Panc1 (cell line): ENCODE measurements at regions not wholly inside any gene's neighbourhood (a gene's known extent, or its start where the extent isn't known, plus 50 kb on each side); places are given as distances from the start of the nearest gene placed in this dataset.

Experiments used
- ATAC-seq: fragments of 200-7000 bp; cut with Tn5 transposase; 2 replicates; pipeline ENCODE4 v1.9.1; 2020; ENCODE audit warnings: mild to moderate bottlenecking, moderate library complexity
- BruUV-seq: library from RNA; stranded (reverse); fragments of 400-500 nt; replicated peaks from 2 replicates; lab custom pipeline; 2021; lab: Mats Ljungman, UMichigan
- CTCF ChIA-PET: fragments of 300-600 bp; sonication (Branson Sonifier 250); formaldehyde crosslinking; loops from one replicate; lab custom pipeline; 2022; ENCODE audit warnings: antibody characterized with exemption; lab: Charles Lee
- POLR2A ChIA-PET: fragments of 300-600 bp; sonication (Branson Sonifier 250); formaldehyde crosslinking; loops from one replicate; lab custom pipeline; 2022; ENCODE audit warnings: antibody characterized with exemption; lab: Charles Lee
- DNase-seq: peaks from one replicate; pipeline ENCODE4 v3.0.0-alpha.2; 2010; ENCODE audit warnings: low read depth, low spot score
- H3K27ac ChIP-seq: 2 replicates; pipeline ENCODE4 v1.5.1; 2011; ENCODE audit warnings: mild to moderate bottlenecking, low read length, inconsistent platforms
- H3K27me3 ChIP-seq: fragments of 200-500 bp; sonication (Bioruptor generic); 2 replicates; pipeline ENCODE4 v1.6.0; 2014; ENCODE audit warnings: low read length, inconsistent platforms; ENCODE audit not compliant: control insufficient read depth, insufficient read depth
- H3K36me3 ChIP-seq: fragments of 200-500 bp; sonication (Bioruptor generic); 2 replicates; pipeline ENCODE4 v1.5.1; 2014; ENCODE audit warnings: inconsistent platforms, mild to moderate bottlenecking, low read length, moderate library complexity; ENCODE audit not compliant: control insufficient read depth, insufficient read depth
- H3K4me1 ChIP-seq: 2 replicates; pipeline ENCODE4 v1.5.1; 2011; ENCODE audit warnings: inconsistent platforms, mild to moderate bottlenecking, low read length, moderate library complexity; ENCODE audit not compliant: control insufficient read depth, insufficient read depth
- H3K4me3 ChIP-seq, 2 experiments: 2 replicates each; pipeline ENCODE4 v1.5.1; 2011 to 2012; ENCODE audit warnings: low read depth in 2 of 2, low read length in 2 of 2, mild to moderate bottlenecking in 2 of 2, inconsistent platforms in 1 of 2, moderate library complexity in 1 of 2
- H3K9me3 ChIP-seq: fragments of 200-500 bp; sonication (Bioruptor generic); 2 replicates; pipeline ENCODE4 v1.5.1; 2014; ENCODE audit warnings: low read depth, mild to moderate bottlenecking, inconsistent platforms, low read length, moderate library complexity; ENCODE audit not compliant: control insufficient read depth, insufficient read depth
- POLR2AphosphoS5 ChIP-seq: IDR thresholded peaks from 2 replicates; pipeline ENCODE4 v1.6.1; 2012; ENCODE audit warnings: mild to moderate bottlenecking, low read depth, low read length, moderate library complexity
- SIN3A ChIP-seq: IDR thresholded peaks from 2 replicates; pipeline ENCODE4 v1.6.1; 2012; ENCODE audit warnings: low read depth, mild to moderate bottlenecking, low read length, moderate library complexity, borderline replicate concordance; ENCODE audit not compliant: insufficient read depth
- TCF7L2 ChIP-seq: IDR thresholded peaks from 2 replicates; pipeline ENCODE4 v1.6.1; 2011; ENCODE audit warnings: mild to moderate bottlenecking, low read depth, low read length, inconsistent platforms
- in situ Hi-C: cut with HindIII; loops from 2 replicates; pipeline ENCODE4 v1.10.0; 2016; ENCODE audit warnings: low sequenced_read_pairs, low pct_unique_long_range_greater_than_20kb
- intact Hi-C: fragments of 100-400 bp; cut with micrococcal nuclease; formaldehyde crosslinking; loops from one replicate; pipeline ENCODE4 v1.10.0; 2022; ENCODE audit not compliant: unreplicated experiment
- TF ChIP-seq, protein P1 (sequence below): fragments of 450-650 bp; IDR thresholded peaks from 2 replicates; pipeline ENCODE4 v1.5.1; 2017; ENCODE audit warnings: mild to moderate bottlenecking
- TF ChIP-seq, protein P2 (sequence below), 2 experiments: IDR thresholded peaks; 2 replicates each; pipeline ENCODE4 v1.6.1; 2011 to 2012; ENCODE audit warnings: low read depth in 2 of 2, control low read depth in 1 of 2, low read length in 1 of 2, mild to moderate bottlenecking in 1 of 2, moderate library complexity in 1 of 2; ENCODE audit not compliant: insufficient read depth in 1 of 2

DNA sequence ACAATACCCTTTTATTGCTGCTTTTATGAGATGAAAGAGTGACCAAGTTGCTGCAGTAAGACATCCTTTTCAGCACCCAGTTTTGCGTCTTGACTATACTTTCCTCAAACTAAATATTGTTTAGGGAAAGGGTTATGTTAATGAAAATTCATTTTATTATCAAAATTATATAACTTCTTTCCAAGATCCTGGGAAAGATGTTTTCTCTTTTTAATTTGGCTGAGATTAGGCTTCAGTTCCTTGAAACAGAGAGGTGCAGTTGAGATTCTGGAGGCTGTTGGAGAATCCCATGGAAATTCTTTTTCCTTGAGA lies 91.6 kb upstream of the KCNA3 start:
- H3K4me1 ChIP-seq = no peaks in the 10 kb centered on the region
- intact Hi-C loops (loop anchor here (5.0 kb wide), 1 partner anchor 134 kb away; no protein-coding TSS in a partner anchor), in situ Hi-C loops (no loop called here)
- ChIA-PET CTCF (interaction anchor here (1.0 to 1.6 kb wide), 2 partner anchors 100 to 146 kb away, joined by 4 to 5 read pairs; no protein-coding TSS in a partner anchor), POLR2A (no interaction called here)
- BruUV-seq = no TSS peak
- TF ChIP-seq, protein P1, sequence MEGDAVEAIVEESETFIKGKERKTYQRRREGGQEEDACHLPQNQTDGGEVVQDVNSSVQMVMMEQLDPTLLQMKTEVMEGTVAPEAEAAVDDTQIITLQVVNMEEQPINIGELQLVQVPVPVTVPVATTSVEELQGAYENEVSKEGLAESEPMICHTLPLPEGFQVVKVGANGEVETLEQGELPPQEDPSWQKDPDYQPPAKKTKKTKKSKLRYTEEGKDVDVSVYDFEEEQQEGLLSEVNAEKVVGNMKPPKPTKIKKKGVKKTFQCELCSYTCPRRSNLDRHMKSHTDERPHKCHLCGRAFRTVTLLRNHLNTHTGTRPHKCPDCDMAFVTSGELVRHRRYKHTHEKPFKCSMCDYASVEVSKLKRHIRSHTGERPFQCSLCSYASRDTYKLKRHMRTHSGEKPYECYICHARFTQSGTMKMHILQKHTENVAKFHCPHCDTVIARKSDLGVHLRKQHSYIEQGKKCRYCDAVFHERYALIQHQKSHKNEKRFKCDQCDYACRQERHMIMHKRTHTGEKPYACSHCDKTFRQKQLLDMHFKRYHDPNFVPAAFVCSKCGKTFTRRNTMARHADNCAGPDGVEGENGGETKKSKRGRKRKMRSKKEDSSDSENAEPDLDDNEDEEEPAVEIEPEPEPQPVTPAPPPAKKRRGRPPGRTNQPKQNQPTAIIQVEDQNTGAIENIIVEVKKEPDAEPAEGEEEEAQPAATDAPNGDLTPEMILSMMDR = peak; percentile 41; the same call in 1 of the 2 replicates
- TF ChIP-seq POLR2AphosphoS5 = no peak
- ATAC-seq = no peak
- H3K4me3 ChIP-seq = no peak overlapping the region
- no peaks in the 10 kb centered on the region for H3K9me3 ChIP-seq
- H3K27me3 ChIP-seq = peaks cover 4% of the 10 kb centered on the region; the same call in 1 of the 2 replicates
- no peak overlapping the region for H3K27ac ChIP-seq
- DNase-seq = no peak
- no peaks in the 10 kb centered on the region for H3K36me3 ChIP-seq

DNA sequence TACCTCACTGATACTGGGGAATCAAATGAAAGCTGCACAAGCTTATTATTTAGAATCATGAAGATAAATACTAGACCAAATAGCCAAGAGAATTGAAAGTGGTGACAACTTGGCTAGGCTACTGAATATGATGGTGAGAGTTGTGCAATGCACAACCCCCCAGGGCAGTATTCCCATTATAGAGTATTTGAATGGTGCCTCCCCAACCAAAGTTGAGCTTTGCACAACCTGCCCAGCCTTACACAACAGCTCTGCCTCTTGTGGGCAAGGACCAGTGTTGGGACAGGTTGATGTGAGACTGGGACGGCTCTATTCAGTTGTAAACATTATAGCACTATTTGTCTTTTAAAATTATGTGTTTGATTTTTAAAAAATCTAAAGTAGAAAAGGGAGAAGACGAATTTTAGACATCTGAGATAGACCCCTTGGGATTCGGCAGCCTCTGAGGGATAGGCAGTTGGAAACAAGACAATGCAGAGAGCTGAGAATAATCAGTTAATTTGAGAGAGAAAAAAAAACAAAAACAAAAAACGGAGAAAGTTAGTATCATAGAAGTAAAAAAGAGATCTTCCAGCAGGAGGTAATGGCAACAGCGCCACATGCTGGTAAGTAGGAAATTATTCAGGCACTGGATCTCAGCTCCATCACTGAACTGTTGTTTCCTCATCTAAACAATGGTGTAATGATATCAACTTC lies 91.0 kb upstream of the KCNA3 start:
- no peak for DNase-seq
- intact Hi-C loops = loop anchor here (5.0 kb wide), 1 partner anchor 133 kb away; no protein-coding TSS in a partner anchor
- ATAC-seq = no peak
- H3K27me3 ChIP-seq = peaks cover 4% of the 10 kb centered on the region; the same call in 1 of the 2 replicates
- no peak overlapping the region for H3K4me3 ChIP-seq
- no peaks in the 10 kb centered on the region for H3K36me3 ChIP-seq
- H3K27ac ChIP-seq = no peak overlapping the region
- no peaks in the 10 kb centered on the region for H3K9me3 ChIP-seq
- ChIA-PET CTCF (interaction anchor here (0.6 to 1.6 kb wide), 4 partner anchors 12 to 146 kb away, joined by 3 to 11 read pairs (median 4); no protein-coding TSS in a partner anchor), POLR2A (no interaction called here)
- in situ Hi-C loops = no loop called here
- no peaks in the 10 kb centered on the region for H3K4me1 ChIP-seq
- no TSS peak for BruUV-seq
- no peak for TF ChIP-seq SIN3A
- TF ChIP-seq, protein P1 = peak; percentile 72

DNA sequence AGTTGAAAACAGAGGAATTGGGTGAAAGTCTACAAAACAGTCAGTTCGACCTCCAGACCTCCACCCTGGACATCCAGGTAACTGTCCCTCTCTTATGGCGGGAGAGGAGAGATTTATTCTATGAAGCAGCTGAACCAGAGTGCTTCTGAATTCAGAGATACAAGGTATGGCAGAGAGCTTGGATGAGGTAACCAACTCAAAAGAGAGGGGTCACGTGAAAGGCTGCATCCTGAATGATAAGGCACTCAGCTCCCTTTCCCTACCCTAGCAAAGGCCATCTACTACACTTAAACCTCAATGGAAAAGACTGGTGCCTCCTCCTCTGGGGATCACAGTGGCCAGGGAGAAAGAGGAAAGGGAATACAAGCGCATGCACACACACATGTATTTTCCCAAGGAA lies 88.4 kb upstream of the KCNA3 start:
- Histone ChIP-seq H3K27me3 (peaks cover 4% of the 10 kb centered on the region), H3K4me3 (no peak overlapping the region), H3K36me3 (no peaks in the 10 kb centered on the region), H3K27ac (no peak overlapping the region), H3K9me3 (no peaks in the 10 kb centered on the region), H3K4me1 (no peaks in the 10 kb centered on the region)
- BruUV-seq = no TSS peak
- in situ Hi-C loops (no loop called here), intact Hi-C loops (no loop called here)
- ATAC-seq (no peak), DNase-seq (no peak)
- TF ChIP-seq, protein P2, sequence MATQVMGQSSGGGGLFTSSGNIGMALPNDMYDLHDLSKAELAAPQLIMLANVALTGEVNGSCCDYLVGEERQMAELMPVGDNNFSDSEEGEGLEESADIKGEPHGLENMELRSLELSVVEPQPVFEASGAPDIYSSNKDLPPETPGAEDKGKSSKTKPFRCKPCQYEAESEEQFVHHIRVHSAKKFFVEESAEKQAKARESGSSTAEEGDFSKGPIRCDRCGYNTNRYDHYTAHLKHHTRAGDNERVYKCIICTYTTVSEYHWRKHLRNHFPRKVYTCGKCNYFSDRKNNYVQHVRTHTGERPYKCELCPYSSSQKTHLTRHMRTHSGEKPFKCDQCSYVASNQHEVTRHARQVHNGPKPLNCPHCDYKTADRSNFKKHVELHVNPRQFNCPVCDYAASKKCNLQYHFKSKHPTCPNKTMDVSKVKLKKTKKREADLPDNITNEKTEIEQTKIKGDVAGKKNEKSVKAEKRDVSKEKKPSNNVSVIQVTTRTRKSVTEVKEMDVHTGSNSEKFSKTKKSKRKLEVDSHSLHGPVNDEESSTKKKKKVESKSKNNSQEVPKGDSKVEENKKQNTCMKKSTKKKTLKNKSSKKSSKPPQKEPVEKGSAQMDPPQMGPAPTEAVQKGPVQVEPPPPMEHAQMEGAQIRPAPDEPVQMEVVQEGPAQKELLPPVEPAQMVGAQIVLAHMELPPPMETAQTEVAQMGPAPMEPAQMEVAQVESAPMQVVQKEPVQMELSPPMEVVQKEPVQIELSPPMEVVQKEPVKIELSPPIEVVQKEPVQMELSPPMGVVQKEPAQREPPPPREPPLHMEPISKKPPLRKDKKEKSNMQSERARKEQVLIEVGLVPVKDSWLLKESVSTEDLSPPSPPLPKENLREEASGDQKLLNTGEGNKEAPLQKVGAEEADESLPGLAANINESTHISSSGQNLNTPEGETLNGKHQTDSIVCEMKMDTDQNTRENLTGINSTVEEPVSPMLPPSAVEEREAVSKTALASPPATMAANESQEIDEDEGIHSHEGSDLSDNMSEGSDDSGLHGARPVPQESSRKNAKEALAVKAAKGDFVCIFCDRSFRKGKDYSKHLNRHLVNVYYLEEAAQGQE (IDR thresholded peaks at IDR 0.05; ENCODE audit: insufficient read depth in 1 of 2, low read depth in 2 of 2, low read length in 1 of 2) = no peak
- TF ChIP-seq, protein P1 = no peak
- no peak for TF ChIP-seq TCF7L2
- ChIA-PET CTCF (no interaction called here), POLR2A (no interaction called here)
